ENCODE measurements at regions not wholly inside any gene's neighbourhood (a gene's known extent, or its start where the extent isn't known, plus 50 kb on each side); places are given as distances from the start of the nearest gene placed in this dataset.

GRCh38 chr13:73169971-73170370, 111.2 kb downstream of the KLF5 start:
- Histone ChIP-seq H3K9me2 (ENCODE audit: low read depth, low read length) (no peaks in the 10 kb centered on the region), H3K4me1 (ENCODE audit: insufficient read depth, low read length, severe bottlenecking) (no peaks in the 10 kb centered on the region), H3K4me3 (ENCODE audit: low read depth, low read length, poor library complexity, severe bottlenecking) (no peak overlapping the region), H2AFZ (ENCODE audit: low read length) (no peak overlapping the region), H3K36me3 (ENCODE audit: insufficient read depth, low read length) (no peaks in the 10 kb centered on the region), H3K27ac (ENCODE audit: low read depth, low read length, poor library complexity, severe bottlenecking) (no peak overlapping the region), H3K79me2 (ENCODE audit: insufficient read depth, low read length) (no peaks in the 10 kb centered on the region), H3K27me3 (ENCODE audit: insufficient read depth, low read length) (no peaks in the 10 kb centered on the region), H4K20me1 (ENCODE audit: insufficient read depth, low read length) (no peaks in the 10 kb centered on the region), H3K9me3 (ENCODE audit: low read length) (no peaks in the 10 kb centered on the region), H3F3A (ENCODE audit: insufficient read depth, low read length) (no peaks in the 10 kb centered on the region), H3K9ac (ENCODE audit: low read length) (no peak overlapping the region), H3K4me2 (ENCODE audit: low read length) (no peak overlapping the region)
- no peak for TF ChIP-seq EZH2 (IDR thresholded peaks at IDR 0.05; ENCODE audit: borderline replicate concordance, low read length)
- TF ChIP-seq, protein P1, sequence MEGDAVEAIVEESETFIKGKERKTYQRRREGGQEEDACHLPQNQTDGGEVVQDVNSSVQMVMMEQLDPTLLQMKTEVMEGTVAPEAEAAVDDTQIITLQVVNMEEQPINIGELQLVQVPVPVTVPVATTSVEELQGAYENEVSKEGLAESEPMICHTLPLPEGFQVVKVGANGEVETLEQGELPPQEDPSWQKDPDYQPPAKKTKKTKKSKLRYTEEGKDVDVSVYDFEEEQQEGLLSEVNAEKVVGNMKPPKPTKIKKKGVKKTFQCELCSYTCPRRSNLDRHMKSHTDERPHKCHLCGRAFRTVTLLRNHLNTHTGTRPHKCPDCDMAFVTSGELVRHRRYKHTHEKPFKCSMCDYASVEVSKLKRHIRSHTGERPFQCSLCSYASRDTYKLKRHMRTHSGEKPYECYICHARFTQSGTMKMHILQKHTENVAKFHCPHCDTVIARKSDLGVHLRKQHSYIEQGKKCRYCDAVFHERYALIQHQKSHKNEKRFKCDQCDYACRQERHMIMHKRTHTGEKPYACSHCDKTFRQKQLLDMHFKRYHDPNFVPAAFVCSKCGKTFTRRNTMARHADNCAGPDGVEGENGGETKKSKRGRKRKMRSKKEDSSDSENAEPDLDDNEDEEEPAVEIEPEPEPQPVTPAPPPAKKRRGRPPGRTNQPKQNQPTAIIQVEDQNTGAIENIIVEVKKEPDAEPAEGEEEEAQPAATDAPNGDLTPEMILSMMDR (IDR thresholded peaks at IDR 0.05; ENCODE audit: low read length) = no peak

- Histone ChIP-seq H3K9me3 (ENCODE audit: low read length) (no peaks in the 10 kb centered on the region), H3K4me2 (ENCODE audit: low read length) (no peak overlapping the region), H3K36me3 (ENCODE audit: insufficient read depth, low read length) (no peaks in the 10 kb centered on the region), H3K9ac (ENCODE audit: low read length) (no peak overlapping the region), H3K27me3 (ENCODE audit: insufficient read depth, low read length) (no peaks in the 10 kb centered on the region), H3K4me3 (ENCODE audit: low read depth, low read length, poor library complexity, severe bottlenecking) (no peak overlapping the region), H3K27ac (ENCODE audit: low read depth, low read length, poor library complexity, severe bottlenecking) (no peak overlapping the region), H2AFZ (ENCODE audit: low read length) (no peak overlapping the region), H3K9me2 (ENCODE audit: low read depth, low read length) (no peaks in the 10 kb centered on the region), H3K79me2 (ENCODE audit: insufficient read depth, low read length) (no peaks in the 10 kb centered on the region), H3K4me1 (ENCODE audit: insufficient read depth, low read length, severe bottlenecking) (no peaks in the 10 kb centered on the region), H3F3A (ENCODE audit: insufficient read depth, low read length) (no peaks in the 10 kb centered on the region), H4K20me1 (ENCODE audit: insufficient read depth, low read length) (no peaks in the 10 kb centered on the region)
- no peak for TF ChIP-seq EZH2 (IDR thresholded peaks at IDR 0.05; ENCODE audit: borderline replicate concordance, low read length)
- TF ChIP-seq, protein P1 (IDR thresholded peaks at IDR 0.05; ENCODE audit: low read length) = no peak
Measured at GRCh38 chr13:73168953-73169401, 110.2 kb downstream of the KLF5 start.

- no peaks in the 10 kb centered on the region for H3K9me3 ChIP-seq (ENCODE audit: low read length)
- H2AFZ ChIP-seq (ENCODE audit: low read length) = no peak overlapping the region
- H3K79me2 ChIP-seq (ENCODE audit: insufficient read depth, low read length) = no peaks in the 10 kb centered on the region
- no peaks in the 10 kb centered on the region for H3F3A ChIP-seq (ENCODE audit: insufficient read depth, low read length)
- no peak overlapping the region for H3K4me3 ChIP-seq (ENCODE audit: low read depth, low read length, poor library complexity, severe bottlenecking)
- H3K9me2 ChIP-seq (ENCODE audit: low read depth, low read length) = no peaks in the 10 kb centered on the region
- H3K4me2 ChIP-seq (ENCODE audit: low read length) = no peak overlapping the region
- H3K36me3 ChIP-seq (ENCODE audit: insufficient read depth, low read length) = no peaks in the 10 kb centered on the region
- no peaks in the 10 kb centered on the region for H3K27me3 ChIP-seq (ENCODE audit: insufficient read depth, low read length)
- TF ChIP-seq, protein P1 (IDR thresholded peaks at IDR 0.05; ENCODE audit: low read length) = no peak
- TF ChIP-seq EZH2 (IDR thresholded peaks at IDR 0.05; ENCODE audit: borderline replicate concordance, low read length) = no peak
- H3K27ac ChIP-seq (ENCODE audit: low read depth, low read length, poor library complexity, severe bottlenecking) = no peak overlapping the region
- H3K9ac ChIP-seq (ENCODE audit: low read length) = no peak overlapping the region
- H3K4me1 ChIP-seq (ENCODE audit: insufficient read depth, low read length, severe bottlenecking) = no peaks in the 10 kb centered on the region
- no peaks in the 10 kb centered on the region for H4K20me1 ChIP-seq (ENCODE audit: insufficient read depth, low read length)
Measured at GRCh38 chr13:73168226-73168952, 109.6 kb downstream of the KLF5 start.
